Chondrocyte (in vitro differentiated cells): ENCODE measurements at regions not wholly inside any gene's neighbourhood (a gene's known extent, or its start where the extent isn't known, plus 50 kb on each side); places are given as distances from the start of the nearest gene placed in this dataset.
"Not testable (repeated sequence)": the region's sequence is repeated elsewhere in the genome, so short reads cannot be mapped to it uniquely, and the experiment has no call there.

Experiments
- DNase-seq: peaks from one replicate; pipeline ENCODE4 v3.0.0; 2021; ENCODE audit warnings: mixed read lengths, low spot score
- H3K27ac Mint-ChIP-seq: one replicate; pipeline ENCODE4 v1.8.0; 2021; ENCODE audit warnings: mild to moderate bottlenecking, moderate library complexity, mixed read lengths; ENCODE audit not compliant: unreplicated experiment
- H3K27me3 Mint-ChIP-seq: 2 replicates; pipeline ENCODE4 v1.8.0; 2021; ENCODE audit warnings: low read depth, mixed read lengths
- H3K36me3 Mint-ChIP-seq: 2 replicates; pipeline ENCODE4 v1.8.0; 2021; ENCODE audit warnings: low read depth, mixed read lengths
- H3K4me1 Mint-ChIP-seq: 2 replicates; pipeline ENCODE4 v1.8.0; 2021; ENCODE audit warnings: low read depth, mild to moderate bottlenecking, mixed read lengths
- H3K4me3 Mint-ChIP-seq: one replicate; pipeline ENCODE4 v1.8.0; 2021; ENCODE audit warnings: mild to moderate bottlenecking, moderate library complexity, mixed read lengths; ENCODE audit not compliant: unreplicated experiment
- H3K9me3 Mint-ChIP-seq: 2 replicates; pipeline ENCODE4 v1.8.0; 2021; ENCODE audit warnings: low read depth, mixed read lengths
- TF ChIP-seq, protein P1 (sequence below): fragments of 200-600 bp; sonication (generic); IDR thresholded peaks from 2 replicates; pipeline ENCODE4 v1.5.0; 2021; ENCODE audit warnings: antibody characterized with exemption, mild to moderate bottlenecking, moderate library complexity

DNA sequence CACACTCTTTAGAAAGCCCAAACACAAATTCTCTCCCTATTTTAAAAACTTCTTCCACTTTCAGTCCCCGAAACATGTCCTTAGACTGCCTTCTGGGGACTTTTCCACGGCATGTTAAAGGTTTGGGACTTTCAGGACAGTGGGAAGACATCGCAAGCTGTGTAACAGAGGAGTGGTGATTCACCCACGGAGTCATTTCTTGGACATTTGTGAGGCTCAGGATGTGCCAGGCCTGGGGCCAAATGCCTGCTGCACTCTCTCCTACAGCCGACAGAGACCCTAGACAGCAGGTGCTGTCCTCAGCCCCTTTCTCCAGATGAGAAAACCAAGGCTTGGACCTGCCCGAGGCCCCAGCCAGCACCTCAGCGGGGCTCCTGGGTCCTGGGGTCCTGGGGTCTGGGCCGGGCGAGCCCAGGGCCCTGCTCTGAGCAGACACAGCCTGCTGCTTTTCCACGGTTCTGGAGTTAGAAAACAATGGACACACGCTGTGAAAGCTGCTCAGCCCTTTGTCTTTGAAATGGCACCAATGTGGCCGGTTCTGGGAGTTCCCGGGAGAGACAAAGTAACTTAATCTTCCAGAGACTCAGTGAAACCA, 370.2 kb upstream of the SFSWAP start:
- Mint-ChIP-seq H3K36me3 (no peaks in the 10 kb centered on the region), H3K9me3 (no peaks in the 10 kb centered on the region), H3K27me3 (peaks cover 6% of the 10 kb centered on the region), H3K27ac (no peak overlapping the region), H3K4me3 (no peak overlapping the region), H3K4me1 (no peaks in the 10 kb centered on the region)
- TF ChIP-seq, protein P1, sequence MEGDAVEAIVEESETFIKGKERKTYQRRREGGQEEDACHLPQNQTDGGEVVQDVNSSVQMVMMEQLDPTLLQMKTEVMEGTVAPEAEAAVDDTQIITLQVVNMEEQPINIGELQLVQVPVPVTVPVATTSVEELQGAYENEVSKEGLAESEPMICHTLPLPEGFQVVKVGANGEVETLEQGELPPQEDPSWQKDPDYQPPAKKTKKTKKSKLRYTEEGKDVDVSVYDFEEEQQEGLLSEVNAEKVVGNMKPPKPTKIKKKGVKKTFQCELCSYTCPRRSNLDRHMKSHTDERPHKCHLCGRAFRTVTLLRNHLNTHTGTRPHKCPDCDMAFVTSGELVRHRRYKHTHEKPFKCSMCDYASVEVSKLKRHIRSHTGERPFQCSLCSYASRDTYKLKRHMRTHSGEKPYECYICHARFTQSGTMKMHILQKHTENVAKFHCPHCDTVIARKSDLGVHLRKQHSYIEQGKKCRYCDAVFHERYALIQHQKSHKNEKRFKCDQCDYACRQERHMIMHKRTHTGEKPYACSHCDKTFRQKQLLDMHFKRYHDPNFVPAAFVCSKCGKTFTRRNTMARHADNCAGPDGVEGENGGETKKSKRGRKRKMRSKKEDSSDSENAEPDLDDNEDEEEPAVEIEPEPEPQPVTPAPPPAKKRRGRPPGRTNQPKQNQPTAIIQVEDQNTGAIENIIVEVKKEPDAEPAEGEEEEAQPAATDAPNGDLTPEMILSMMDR: no peak
- no peak for DNase-seq

DNA sequence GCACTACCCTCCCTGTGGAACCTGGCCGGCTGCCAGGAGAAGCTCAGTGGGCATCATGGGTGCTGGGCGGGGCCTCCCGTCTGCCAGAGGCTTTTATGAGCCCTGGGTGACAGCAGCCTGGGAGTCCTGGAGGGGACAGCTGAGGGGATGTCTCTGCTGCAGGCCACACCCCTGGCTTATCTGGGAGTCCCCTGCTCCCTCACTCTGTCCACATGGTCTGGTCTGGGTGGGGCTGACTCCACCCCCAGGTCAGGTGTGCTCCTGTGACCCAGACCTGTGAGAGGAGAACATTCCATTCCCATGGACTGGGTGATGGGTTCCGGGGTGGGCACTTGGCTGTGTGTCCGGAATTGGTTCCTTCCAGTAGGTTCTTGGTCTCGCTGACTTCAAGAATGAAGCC, 369.3 kb upstream of the SFSWAP start:
- H3K27me3 Mint-ChIP-seq, H3K4me3 Mint-ChIP-seq, H3K27ac Mint-ChIP-seq, H3K4me1 Mint-ChIP-seq, H3K36me3 Mint-ChIP-seq, H3K9me3 Mint-ChIP-seq, DNase-seq: not testable (repeated sequence)

DNA sequence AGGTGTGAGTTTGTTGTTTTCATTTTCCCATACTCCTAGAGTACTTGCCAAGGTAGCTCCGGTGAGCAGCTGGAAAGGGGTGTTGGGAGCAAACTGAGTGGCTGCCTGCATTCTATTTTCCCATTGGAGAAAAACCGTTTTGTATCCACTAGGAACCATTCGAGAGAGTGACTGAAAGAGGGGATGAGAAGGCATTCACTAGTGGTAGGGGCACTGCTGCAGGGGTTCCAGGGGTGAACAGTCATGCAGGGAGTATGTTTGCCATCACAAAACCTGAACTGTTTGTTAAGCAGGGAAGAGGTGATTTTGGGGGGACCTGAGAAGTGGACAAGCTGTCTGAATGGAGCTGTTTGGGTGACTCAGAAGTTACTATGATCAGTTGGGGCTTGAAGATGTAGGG, 367.5 kb upstream of the SFSWAP start:
- peaks cover 11% of the 10 kb centered on the region for H3K27me3 Mint-ChIP-seq
- not testable (repeated sequence) for H3K36me3 Mint-ChIP-seq, H3K27ac Mint-ChIP-seq, H3K4me3 Mint-ChIP-seq, DNase-seq, H3K4me1 Mint-ChIP-seq, H3K9me3 Mint-ChIP-seq

DNA sequence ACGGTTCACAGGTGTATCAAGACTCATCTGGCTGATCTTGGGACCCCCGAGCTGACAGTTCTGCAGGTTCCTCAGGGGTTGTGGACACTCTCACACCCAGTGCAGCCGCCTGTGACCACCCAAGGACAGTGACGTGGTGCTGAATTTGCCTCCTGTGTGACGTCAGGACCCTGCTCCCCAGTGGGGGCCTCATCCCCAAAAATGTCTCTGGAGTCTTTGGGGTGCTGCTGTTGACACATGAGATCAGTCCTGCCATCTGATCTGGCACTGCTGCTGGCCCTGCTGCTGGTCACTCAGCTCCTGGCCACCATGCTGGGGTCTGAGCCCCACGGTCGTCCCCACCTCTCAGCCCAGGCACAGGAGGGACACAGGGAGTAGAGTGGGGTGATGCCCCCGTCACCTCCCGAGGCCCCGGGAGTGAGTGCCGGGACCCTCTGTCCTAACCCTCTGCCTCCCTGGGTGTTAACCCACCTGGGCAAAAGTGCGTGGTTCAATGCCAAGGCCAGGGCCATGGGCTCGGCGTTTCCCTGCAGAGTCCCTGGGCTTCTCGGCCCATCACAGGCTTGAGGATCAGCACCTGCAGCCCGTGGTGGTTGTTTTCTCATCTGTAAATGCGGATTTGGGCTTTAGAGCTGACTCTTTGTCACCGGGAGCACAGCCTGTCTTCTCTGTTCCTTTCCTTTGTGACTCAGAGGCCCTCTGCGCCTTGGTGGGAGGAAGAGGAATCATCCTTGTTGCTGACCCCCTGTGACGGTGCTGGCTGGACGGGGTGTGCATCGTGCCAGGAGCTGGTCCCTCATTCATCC, 366.0 kb upstream of the SFSWAP start:
- not testable (repeated sequence) for H3K27ac Mint-ChIP-seq, H3K4me3 Mint-ChIP-seq, H3K36me3 Mint-ChIP-seq, DNase-seq, H3K9me3 Mint-ChIP-seq, H3K4me1 Mint-ChIP-seq
- peaks cover 13% of the 10 kb centered on the region for H3K27me3 Mint-ChIP-seq

DNA sequence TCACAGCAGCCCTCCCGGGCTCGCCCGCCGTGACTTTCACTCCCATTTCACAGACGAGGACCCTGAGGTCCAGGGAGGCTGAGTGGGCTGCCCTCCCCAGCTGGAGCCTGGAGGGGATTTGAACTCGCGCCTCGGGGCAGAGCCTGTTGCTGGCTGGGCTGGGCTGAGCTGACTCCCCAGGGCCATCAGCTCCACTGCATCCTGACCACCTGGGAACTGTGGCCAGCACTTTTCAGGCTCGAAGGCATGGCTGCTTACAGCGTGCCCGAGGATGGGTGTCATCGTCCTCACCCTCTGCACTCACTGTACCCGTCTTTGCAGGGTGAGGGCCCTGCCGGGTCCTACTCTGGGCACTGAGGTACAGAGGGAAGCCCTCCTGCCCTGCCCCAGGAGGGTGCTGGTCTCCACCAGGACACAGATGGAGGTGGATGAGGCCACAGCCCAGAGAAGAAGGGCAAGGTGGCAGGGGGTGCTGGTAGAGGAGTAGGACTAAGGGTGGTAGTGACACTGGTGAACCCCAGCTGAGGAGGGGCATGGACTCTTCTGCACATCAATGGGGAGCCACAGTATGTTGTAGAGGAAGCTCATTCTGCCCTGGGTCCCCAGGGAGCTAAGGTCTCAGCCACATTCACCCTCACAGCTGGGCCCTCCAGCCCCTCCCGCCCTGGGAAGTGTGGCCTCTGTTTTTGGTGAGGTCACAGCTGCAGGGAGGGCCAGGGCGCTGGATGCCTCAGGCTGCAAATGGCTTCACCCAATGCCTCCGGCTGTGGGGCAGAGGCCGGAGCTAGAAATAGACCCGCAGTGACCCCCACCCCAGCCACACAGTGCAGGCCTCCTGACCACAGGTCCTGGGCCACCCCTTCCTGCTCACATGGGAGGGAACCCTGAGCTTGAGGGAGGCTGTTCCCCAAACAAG, 365.1 kb upstream of the SFSWAP start:
- DNase-seq: no peak
- H3K27me3 Mint-ChIP-seq: peaks cover 12% of the 10 kb centered on the region
- TF ChIP-seq, protein P1: no peak
- no peak overlapping the region for H3K27ac Mint-ChIP-seq
- H3K4me1 Mint-ChIP-seq: peaks cover 8% of the 10 kb centered on the region
- no peaks in the 10 kb centered on the region for H3K9me3 Mint-ChIP-seq
- H3K4me3 Mint-ChIP-seq: no peak overlapping the region
- no peaks in the 10 kb centered on the region for H3K36me3 Mint-ChIP-seq

DNA sequence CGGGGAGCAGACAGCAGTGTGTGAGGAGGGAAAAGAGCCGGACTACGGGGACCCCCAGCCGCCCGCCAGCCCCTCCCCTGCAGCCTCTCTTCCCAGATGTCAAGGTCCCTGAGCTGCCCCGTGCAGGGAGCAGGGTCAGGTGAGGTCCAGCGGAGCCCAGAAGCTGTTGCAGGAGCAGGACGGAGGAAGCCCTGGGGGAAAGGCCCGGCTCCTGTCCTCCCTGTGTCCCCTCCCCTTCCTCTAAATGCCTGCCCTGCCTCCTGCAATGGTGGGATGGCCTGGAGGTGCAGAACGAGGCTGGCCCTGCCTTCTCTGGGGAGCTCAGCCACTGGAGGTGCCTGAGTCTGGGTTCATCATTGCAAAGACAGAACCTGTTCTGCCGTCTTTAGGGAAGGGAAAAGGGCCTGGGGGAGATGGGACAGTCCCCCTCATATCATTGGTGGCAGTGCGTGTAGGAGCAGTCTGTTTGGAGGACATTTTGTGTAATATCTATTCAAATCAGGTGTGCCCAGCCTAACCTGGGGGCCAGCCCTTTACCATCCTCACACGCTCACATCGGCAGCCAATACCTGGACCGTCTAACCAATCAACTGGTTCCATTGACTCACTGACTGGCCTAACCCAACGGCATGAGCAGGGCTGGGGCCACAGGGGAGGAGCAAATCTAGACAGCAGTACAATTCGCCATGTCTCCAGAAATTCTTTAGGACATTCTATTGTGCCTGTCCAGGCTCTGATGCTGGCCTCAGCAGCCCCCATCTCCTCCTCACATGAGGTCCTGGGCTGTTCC, 364.1 kb upstream of the SFSWAP start:
- H3K27ac Mint-ChIP-seq: no peak overlapping the region

More for the DNA sequence above, 364.1 kb upstream of the SFSWAP start:
- no peak for DNase-seq
- TF ChIP-seq, protein P1: no peak
- H3K27me3 Mint-ChIP-seq: peaks cover 12% of the 10 kb centered on the region
- peaks cover 8% of the 10 kb centered on the region for H3K4me1 Mint-ChIP-seq
- H3K4me3 Mint-ChIP-seq: no peak overlapping the region
- H3K36me3 Mint-ChIP-seq: no peaks in the 10 kb centered on the region
- H3K9me3 Mint-ChIP-seq: peaks cover 3% of the 10 kb centered on the region
